ENCODE measurements at regions not wholly inside any gene's neighbourhood (a gene's known extent, or its start where the extent isn't known, plus 50 kb on each side); places are given as distances from the start of the nearest gene placed in this dataset.

DNA sequence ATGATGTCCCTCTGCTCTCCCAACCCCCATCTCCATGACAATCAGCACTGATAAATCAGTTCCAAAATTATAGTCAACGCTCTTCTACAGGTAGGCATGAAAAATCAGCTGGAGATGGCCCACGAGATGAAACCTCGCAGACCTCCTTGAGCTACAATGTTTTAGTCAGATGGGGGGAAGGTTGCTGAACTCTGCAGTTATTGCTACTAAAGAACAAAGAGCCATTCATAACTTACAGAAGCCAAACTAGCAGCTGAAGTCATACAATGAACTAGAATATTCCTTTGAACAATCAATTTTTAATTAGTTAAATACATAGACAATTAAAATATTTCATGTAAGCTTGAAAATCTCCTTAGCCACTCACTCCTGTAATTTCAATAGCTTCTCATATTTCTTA is 179.2 kb downstream of the NHLRC3 start:
- TF ChIP-seq, protein P1, sequence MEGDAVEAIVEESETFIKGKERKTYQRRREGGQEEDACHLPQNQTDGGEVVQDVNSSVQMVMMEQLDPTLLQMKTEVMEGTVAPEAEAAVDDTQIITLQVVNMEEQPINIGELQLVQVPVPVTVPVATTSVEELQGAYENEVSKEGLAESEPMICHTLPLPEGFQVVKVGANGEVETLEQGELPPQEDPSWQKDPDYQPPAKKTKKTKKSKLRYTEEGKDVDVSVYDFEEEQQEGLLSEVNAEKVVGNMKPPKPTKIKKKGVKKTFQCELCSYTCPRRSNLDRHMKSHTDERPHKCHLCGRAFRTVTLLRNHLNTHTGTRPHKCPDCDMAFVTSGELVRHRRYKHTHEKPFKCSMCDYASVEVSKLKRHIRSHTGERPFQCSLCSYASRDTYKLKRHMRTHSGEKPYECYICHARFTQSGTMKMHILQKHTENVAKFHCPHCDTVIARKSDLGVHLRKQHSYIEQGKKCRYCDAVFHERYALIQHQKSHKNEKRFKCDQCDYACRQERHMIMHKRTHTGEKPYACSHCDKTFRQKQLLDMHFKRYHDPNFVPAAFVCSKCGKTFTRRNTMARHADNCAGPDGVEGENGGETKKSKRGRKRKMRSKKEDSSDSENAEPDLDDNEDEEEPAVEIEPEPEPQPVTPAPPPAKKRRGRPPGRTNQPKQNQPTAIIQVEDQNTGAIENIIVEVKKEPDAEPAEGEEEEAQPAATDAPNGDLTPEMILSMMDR (IDR thresholded peaks at IDR 0.05), result no peak
- TF ChIP-seq, protein P2, sequence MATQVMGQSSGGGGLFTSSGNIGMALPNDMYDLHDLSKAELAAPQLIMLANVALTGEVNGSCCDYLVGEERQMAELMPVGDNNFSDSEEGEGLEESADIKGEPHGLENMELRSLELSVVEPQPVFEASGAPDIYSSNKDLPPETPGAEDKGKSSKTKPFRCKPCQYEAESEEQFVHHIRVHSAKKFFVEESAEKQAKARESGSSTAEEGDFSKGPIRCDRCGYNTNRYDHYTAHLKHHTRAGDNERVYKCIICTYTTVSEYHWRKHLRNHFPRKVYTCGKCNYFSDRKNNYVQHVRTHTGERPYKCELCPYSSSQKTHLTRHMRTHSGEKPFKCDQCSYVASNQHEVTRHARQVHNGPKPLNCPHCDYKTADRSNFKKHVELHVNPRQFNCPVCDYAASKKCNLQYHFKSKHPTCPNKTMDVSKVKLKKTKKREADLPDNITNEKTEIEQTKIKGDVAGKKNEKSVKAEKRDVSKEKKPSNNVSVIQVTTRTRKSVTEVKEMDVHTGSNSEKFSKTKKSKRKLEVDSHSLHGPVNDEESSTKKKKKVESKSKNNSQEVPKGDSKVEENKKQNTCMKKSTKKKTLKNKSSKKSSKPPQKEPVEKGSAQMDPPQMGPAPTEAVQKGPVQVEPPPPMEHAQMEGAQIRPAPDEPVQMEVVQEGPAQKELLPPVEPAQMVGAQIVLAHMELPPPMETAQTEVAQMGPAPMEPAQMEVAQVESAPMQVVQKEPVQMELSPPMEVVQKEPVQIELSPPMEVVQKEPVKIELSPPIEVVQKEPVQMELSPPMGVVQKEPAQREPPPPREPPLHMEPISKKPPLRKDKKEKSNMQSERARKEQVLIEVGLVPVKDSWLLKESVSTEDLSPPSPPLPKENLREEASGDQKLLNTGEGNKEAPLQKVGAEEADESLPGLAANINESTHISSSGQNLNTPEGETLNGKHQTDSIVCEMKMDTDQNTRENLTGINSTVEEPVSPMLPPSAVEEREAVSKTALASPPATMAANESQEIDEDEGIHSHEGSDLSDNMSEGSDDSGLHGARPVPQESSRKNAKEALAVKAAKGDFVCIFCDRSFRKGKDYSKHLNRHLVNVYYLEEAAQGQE (IDR thresholded peaks at IDR 0.05; ENCODE audit: insufficient read depth in 1 of 2, low read depth in 2 of 2, low read length in 1 of 2), result no peak
- TF ChIP-seq POLR2AphosphoS5 (IDR thresholded peaks at IDR 0.05; ENCODE audit: low read depth, low read length), result no peak
